SH-SY5Y (cell line): ENCODE measurements at regions not wholly inside any gene's neighbourhood (a gene's known extent, or its start where the extent isn't known, plus 50 kb on each side); places are given as distances from the start of the nearest gene placed in this dataset.

Experiments
- GATA2 ChIP-seq: IDR thresholded peaks from 2 replicates; pipeline ENCODE4 v1.6.1; 2011; ENCODE audit warnings: mild to moderate bottlenecking, low read depth, low read length
- GATA3 ChIP-seq: IDR thresholded peaks from 2 replicates; pipeline ENCODE4 v1.6.1; 2011; ENCODE audit warnings: low read depth, mild to moderate bottlenecking, low read length, moderate library complexity

- no peak for TF ChIP-seq GATA2
- no peak for TF ChIP-seq GATA3
Measured at GRCh38 chr6:78492351-78493017, 374.9 kb upstream of the IRAK1BP1 start.
